ENCODE measurements at regions not wholly inside any gene's neighbourhood (a gene's known extent, or its start where the extent isn't known, plus 50 kb on each side); places are given as distances from the start of the nearest gene placed in this dataset.

DNA sequence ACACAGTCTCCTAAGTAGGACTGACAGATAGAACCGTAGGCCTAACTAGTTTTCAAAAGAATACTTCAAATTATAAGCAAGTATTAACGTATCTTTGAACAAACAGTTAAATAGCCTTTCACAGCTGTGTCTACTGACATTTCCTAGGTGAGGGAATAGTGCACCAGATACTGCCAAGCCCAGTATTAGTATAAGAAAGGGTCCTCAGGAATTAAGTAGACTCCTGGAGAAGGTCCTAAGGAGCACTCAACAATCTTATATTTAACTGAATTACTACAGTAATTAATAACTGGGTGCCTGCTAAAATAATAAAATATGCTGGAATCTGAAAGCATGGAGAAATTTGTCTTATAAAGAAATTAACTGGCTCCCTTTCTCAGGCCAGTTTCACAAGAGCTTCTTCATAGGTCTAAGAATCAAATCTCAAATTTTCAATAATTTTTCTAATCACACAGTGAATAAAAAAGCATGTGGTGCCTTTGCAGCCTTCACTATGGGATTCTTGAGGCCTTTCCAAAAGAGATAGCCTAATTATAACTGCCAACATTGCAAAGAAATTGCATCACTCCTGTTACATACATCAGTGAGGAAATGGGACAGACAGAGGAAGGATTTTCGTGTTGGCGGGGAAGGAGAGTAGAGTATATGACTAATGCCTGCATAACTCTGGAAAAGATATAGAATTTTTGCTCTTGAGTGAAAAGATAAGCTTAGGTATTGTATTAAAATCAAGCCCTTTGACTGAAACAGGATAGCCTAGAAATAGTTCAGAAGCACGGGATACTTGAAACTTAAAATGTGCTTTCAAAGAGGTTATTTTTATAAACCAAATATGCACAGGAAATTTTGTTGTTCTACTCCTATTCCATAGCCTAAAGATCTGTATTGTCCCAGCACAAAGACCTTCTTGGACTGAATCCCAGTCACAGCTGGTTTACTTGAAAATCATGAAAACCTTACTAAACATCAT lies 228.6 kb upstream of the STK17B start:
- peak; percentile 97 for DNase-seq

DNA sequence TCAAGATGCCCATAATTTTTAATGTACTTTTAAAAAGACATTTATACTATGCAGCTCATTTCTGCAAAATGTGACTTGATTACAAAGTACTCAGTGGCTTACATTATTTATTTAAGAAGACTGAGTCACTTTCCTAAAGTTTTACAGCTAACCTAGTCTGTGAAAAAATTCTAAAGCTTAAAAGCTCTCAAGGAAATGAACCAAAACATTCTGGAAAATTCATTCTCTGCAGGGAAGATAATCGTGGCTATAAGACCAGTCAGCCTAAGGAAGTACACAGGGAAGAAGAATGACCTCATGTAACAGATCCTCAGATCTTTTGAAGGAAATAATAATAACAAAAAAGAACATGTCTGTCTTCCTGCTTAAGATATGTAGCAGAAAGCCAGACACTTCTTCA lies 232.1 kb upstream of the STK17B start:
- DNase-seq: no peak

DNA sequence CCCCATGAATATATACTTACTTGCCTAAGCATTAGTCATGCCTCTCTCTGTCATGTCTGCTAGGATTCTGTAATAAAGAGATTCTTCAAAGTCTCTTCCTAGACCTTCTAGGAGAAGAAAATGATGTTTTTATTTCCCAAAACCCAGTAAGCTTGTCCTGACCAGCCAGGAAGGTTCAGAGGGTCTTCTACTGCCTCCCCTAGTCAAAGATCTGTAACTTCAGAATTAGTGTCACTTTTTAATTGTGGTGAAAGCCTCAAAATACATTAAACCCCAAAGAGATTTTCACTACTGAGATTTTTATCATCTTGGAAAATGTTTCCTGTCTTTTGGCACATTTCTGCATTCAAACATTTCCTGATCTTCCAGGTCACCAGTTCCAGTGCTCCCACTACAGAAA lies 232.9 kb upstream of the STK17B start:
- DNase-seq: peak; percentile 64

DNA sequence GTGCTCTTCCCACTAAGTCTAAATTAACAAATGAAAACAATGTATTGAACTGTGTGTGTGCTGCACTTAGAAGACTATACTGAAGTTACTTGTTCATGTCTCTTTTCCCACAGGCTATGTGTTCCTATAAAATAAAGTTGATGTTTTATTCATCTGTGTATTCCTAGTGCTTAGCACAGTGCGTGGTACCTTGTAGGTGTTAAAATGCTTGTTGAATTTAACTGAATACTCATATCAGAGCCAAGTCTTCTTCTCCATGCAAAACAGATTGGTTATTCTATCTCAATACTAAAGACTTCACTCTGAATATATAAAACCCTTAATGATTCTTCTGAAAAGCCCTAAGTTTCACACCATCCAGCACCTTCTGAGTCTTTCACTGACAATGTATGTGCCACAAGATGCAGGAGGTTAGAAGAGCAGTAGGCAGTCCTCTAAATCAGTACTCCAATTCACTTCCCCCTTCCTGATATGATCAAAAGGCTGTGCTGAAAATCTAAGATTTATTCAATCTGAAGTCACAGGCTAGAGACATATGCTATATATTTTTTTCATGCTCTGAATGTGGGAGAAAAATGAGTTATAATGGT lies 231.7 kb upstream of the CCDC150 start:
- no peak for DNase-seq

DNA sequence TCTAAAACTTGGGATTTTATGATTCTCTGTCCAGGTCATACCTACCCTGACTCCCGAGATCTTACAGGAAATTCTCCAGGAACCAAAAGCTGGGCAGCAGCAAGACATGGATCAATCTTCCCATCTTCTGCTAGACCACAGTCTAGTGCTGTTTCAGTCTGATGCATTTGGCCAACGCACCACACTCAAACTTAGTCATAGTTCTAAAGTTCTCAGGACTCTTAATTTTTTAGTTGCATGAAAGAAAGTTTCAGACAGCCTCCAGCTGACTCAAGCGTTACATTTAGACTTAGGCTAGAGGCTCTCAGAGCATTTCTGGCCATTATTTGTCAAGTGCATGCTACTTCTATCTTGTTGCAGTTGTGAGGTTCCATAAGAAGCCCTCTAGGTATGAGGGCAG lies 230.1 kb upstream of the CCDC150 start:
- DNase-seq: no peak

DNA sequence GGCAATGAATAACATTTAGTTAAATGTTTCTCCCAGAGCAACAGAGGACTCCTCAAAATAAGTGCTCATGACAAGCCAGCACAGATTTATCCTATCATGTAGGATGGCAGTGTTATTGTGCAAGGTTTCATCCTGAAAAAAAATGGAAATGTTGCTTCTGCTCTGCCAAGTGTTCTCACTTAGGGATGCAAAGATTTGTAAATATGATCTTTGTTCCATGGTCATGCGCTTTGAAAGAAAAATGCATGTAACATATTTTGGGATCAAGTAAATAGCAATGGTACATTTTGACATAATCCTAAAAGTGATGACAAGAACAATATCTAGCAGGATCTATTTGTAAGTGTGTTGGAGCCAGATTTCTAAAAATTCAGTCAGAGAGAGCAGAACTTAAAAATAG lies 229.5 kb upstream of the CCDC150 start:
- DNase-seq: no peak

DNA sequence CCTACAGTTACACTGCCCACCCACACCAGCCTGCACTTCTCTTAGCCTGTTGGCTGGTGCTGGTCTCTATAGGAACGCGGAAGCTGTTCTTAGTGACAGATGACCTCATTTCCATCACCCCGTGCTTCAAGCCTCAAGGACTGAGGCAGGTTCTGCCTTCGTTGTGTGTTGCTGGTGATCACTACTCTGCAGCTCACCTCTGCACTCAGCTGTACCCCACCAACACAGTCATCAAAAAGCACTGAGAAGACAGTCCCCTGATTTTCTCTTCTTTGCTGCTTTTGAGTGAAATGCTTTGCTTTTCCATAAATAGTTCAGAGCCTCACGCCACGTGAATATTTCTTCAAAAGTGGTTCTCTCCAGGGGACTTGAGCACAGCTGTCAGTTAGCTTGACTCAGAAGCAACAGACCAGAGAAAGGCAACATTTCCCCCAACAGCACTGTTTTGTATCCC lies 225.7 kb upstream of the CCDC150 start:
- DNase-seq: no peak

DNA sequence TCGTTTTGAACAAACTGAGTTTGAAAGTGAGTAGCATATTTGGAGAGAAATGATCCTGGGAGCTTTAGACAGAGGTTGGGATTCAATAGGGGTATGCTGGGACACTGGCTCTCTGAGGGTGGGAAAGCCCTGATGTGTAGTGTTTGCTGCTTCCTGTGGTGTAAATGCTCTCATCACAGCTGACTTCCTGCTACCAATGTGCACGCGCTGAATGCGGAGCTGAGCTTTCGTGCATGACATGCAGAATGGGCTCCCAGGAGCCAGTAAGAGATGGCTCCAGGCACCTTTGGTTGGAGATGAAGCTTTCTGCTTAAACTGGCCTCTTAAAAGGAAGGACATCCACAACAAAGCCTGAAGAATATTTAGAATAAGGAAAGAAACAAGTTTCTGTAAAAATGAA lies 224.1 kb upstream of the CCDC150 start:
- DNase-seq: no peak

DNA sequence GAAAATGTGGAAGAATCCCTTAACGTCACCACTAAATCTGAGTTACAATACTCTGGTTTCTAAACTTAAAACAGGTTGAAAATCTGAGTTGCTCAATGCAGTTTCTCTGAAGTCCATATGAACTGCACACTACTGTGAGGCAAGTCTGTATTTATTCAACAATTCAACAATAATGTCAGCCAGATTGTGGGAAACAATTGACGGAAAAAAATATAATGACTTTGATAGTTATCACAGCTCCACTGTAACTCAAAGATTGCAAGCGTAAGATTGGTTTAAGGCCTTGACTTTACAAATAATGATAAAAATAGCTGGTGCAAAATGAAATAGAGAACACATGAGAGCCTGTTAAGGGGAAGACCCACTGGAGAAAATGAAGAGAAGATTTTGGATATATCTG lies 219.4 kb upstream of the CCDC150 start:
- no peak for DNase-seq

DNA sequence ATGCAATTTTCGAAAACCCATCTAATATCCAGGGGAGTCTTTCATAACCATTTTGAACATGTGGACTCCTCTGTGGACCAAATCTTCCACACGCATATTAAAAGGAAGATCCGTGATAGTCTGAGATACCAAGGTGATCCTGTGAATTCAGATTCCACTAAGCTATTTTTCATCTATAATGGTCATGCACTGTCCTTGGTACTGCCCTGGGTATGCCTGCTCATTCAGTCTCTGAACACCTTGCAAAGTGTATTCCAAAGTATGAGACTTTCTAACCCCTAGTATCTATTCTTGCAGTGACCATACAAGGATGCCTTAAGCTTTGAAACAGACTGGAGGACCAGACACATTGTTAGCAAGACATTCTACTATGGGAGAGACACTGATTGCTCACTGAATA lies 217.6 kb upstream of the CCDC150 start:
- DNase-seq: no peak

DNA sequence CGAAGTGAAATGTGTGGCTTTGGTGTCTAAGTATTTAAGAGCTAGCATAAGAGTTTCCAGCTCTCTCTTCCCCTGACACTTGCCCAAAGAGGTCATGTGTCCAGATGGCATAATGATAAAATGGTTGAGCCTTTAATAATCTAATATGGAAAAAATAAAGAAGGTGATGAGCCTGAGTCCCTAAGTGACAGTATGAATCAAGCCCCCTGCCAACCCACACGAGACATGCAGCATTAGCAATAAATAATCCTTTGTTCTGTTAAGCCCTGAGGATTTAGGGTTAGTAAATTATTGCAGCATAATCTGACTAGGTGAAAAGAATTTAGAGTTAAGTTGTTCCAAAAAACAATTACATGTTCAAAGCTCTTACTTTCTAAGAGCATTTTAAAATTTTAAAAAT lies 217.2 kb upstream of the CCDC150 start:
- DNase-seq: no peak

DNA sequence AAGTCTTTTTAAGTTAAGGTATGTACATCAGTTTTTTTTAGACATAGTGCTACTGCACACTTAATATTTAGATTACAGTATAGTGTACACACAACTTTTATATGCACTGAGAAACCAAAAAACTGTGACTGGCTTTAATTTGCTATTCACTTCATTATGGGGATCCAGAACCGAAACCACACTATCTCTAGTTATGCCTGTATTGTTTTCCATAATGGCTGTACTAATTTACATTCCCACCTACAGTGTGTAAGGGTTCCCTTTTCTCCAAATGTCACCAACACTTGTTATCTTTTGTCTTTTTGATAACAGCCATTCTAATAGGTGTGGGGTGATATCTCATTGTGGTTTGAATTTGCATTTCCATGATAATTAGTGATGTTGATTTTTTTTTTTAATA lies 213.4 kb upstream of the CCDC150 start:
- no peak for DNase-seq

DNA sequence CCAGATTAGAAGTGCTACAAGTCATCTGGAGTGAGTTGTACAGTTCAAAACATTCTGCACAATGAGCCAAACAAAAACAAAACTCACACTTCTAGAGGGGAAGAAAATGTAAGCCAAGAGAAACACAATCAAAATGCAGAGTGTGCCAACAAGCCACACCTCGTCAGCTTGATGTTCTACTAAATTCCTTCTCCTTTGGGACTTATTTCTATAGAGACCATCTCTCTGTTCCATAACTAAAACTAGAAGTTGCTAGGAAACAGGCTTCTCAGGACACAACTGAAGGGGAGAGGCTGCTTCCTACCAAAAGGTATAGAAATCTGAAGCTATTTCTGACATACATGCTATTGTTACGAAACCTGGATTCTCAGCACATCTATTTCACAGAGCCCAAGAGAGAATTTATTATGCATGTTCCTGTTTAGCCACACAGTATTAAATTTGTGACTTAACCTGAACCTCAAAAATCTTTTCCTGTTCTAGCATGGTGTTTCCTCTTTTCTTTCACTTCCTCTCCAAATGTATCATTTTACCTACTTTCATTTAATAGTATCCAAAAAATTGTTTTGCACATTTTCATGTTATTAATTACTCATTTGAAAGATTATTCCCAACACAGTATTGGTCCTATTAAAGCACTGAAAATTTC lies 211.4 kb upstream of the CCDC150 start:
- no peak for DNase-seq

DNA sequence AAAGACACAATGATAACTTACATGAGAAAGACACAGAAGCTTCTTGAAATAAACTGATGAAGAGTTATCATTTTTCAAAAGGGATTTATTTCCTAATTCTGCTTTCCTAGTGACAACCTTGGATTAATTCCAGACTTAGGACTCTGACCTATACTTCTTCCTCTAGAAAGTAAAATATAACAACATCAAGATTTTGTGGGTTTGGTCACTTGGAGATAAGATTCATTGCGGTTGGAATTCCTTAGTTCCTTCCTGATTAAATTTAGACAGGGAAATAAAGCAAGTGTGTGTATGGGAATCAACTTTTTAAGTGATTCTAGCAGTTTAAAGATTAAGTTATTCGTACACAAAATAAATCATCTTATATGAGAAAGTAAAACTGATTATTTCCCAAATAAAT lies 208.4 kb upstream of the CCDC150 start:
- no peak for DNase-seq

DNA sequence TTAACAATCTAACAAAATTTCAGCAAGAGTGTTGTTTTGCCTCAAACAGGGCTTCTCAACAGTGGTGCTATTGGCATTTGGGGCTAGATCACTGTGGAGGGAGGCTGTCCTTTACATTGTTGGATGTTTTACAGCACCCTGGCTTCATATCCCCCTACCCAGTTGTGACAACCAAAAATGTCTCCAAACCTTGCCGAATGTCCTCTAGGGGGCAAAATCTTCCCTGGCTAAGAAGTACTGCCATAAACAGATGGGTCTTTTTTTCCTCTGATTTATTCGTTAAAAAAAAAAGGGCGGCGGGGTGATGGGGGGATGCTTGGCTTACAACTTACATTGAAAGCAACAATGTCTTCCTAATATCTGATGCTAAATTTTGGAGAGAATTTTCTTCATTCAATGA lies 207.6 kb upstream of the CCDC150 start:
- DNase-seq: peak; percentile 65

DNA sequence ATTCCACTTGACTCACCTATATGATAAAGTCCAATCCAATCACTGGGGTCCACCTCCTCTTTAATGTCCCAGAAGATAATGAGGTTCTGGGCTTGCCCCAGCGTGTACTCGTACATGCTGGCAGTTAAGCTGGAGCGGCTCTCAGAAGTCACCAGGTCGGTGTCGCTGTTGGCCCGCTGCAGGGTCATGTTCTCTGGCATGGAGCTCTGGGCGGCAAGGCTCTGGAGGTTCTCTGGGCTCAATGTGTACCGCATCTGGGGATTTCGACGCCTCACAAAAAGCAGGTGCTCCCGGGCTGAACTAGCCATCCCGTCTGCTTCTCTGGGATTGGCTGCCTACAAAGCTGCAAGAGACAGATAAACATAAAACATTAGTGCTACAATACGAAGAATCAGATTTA lies 206.4 kb upstream of the CCDC150 start:
- no peak for DNase-seq

DNA sequence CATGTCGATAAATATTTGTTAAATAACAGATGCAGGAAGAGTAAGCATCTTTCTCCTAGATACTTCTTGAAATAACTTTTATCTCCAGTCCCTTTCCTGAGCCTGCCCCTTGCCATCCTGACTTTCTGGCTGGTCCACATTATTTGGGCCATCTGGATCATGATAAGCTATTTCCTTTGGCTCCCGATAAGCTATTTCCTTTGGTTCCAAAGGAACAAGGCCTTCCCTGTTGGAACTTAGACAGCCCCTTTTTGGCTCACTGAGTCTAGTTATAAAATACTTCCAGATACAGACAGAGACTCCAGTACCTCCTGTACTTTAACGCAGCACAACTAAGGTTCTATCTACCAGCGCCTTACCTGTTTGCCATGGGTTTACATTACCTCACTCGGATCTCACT lies 205.3 kb upstream of the CCDC150 start:
- DNase-seq: no peak

DNA sequence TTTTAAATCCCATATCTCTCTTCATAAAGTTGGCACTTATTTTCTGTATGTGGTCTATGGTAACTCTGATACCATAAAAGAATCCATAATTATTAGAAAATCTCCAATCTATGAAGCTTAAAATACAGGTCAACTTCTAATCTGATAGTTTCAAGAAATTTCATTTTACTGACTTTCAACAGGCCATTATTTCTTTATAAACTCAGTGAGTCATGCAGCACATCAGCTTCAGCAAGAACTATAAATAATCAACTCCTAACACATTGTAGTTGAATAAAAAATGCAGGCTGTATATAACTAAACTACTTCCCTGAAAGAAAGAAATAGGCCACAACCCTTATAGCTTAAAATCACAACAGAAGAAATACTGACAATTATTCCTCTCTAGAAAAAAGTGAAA lies 204.3 kb upstream of the CCDC150 start:
- DNase-seq: no peak

DNA sequence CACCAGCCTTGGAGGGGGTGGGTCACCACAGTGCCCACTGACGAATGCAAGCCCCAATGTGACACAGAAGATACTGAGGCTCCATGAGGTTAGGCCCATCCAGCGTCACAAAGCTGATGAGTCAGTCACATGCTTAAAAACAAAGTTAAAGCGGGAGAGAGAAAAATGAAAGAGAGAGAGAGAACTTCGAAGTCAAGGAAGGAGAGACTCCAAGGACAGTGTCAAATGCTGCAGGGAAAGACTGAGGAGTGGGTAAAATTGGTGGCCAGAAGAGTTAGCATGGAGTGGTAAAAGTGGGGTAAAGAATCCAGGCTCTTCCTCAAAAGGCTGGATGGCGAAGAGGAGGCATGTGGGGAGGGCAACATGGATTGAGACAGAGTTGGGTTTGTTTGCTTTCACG lies 201.9 kb upstream of the CCDC150 start:
- DNase-seq: no peak

DNA sequence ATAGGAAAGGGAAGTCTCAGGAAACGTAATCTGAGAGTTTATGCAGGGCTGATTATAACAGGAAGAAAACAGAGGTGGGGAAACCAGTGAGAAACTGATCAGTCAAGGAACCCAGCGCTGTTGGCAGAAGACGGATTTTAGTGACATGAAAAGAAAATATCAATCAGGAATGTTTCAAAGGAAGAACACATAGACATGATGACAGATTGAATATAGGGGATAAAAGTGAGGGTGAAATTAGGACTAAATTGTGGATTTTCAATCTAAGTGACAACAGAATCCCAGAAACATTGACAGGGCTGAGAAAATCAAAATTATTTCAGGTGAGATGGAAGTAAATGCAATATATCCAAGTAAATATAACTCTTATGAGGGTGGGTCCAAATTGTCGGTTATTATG lies 199.8 kb upstream of the CCDC150 start:
- no peak for DNase-seq

DNA sequence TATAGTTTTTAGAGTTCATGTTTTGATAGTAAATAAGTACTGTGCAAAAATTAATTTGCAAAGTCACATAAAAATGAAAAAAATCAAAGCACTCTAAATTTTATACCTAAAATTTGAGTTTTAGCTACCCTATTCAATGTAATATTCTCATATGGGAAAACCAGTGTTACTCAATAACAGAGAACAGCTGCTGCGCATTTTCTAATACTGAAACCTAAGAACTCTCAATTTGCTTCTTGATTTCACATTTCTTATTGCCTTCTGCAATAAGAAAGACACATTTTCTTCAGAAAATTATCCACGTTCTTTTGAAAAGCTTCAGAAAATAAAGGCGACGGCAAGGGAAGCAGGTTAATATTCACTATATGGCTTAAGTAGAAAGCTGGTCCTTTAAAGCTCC lies 199.1 kb upstream of the CCDC150 start:
- DNase-seq: no peak

DNA sequence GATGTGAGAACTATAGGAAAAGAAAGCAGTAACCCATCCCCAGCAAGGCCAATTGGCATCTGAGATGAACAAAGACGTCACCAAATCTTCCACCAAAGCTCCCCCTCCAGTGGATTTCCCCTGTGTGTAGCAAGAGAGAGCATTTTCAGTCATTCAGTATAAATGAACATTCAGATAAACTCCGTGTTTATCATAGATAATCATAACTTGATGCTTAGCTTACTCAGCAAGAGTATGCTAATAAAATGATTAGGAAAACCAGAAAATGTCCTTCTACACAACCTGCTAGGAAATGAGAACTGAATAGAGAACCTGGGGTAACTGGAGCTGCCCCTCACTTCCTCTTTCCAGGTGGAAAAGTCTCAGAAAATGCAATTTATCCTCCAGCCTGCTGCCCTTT lies 198.0 kb upstream of the CCDC150 start:
- no peak for DNase-seq

DNA sequence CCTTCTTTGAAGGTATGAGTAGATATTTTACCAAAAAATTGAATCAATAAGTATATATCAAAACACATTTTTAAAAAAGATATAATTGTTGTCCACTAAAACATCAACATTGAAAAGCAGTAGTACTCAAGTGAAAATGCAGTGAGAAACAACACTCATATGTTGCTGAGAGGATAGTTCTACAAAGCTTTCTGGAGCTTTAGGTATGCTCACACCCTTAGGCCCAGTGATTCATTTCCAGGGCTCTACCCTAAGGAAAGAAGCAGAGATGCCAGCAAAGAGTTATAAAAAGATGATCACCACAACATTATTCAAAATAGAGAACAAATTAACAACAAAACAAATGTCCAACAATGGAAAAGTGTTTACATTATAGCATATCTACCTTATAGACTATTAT lies 197.3 kb upstream of the CCDC150 start:
- no peak for DNase-seq

DNA sequence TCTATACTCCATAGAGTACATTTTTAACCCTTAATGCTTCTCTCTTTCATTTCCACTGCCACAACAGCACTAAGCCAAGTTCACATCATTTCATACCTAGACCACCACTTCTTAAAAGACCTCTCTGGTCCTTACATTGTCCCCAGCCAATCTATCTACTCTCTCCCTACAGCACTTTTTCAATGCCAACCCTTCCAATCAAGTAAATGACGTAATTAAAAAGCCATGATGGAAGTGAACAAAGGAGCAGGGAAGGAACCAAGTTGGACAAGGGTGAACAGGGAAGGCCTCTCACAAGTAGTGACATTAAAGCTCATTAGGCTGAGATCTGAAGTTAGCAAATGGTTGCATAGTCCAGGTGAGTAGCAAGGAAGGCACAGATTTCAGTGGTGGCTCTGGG lies 195.1 kb upstream of the CCDC150 start:
- no peak for DNase-seq

All from OCI-M1 (cell line).